Large intestine (tissue), 3 donors: ENCODE measurements at regions not wholly inside any gene's neighbourhood (a gene's known extent, or its start where the extent isn't known, plus 50 kb on each side); places are given as distances from the start of the nearest gene placed in this dataset.

Source experiments
- DNase-seq, 2 donors: peaks; one replicate each; pipeline versions ENCODE4 v3.0.0 to v3.0.0-alpha.2; 2013
- H3K27ac ChIP-seq: one replicate; pipeline ENCODE4 v1.5.1; 2013; ENCODE audit warnings: low read length
- H3K27me3 ChIP-seq: 2 replicates; pipeline ENCODE4 v1.6.1; 2013; ENCODE audit warnings: low read length; ENCODE audit not compliant: control insufficient read depth, insufficient read depth
- H3K36me3 ChIP-seq: 2 replicates; pipeline ENCODE4 v1.6.1; 2013; ENCODE audit warnings: low read length; ENCODE audit not compliant: control insufficient read depth, insufficient read depth
- H3K4me1 ChIP-seq: one replicate; pipeline ENCODE4 v1.6.1; 2013; ENCODE audit warnings: low read length; ENCODE audit not compliant: control insufficient read depth, insufficient read depth
- H3K4me3 ChIP-seq: one replicate; pipeline ENCODE4 v1.5.1; 2013; ENCODE audit warnings: low read length
- H3K9me3 ChIP-seq: one replicate; pipeline ENCODE4 v1.6.1; 2013; ENCODE audit warnings: mild to moderate bottlenecking, low read depth, low read length, moderate library complexity; ENCODE audit not compliant: control insufficient read depth
- WGBS: methylation state at CpG from one replicate; pipeline ENCODE4 v1.1.5; 2013; ENCODE audit warnings: low lambda C conversion rate; ENCODE audit not compliant: insufficient coverage; 5-methylcytosine and 5-hydroxymethylcytosine counted together

DNA sequence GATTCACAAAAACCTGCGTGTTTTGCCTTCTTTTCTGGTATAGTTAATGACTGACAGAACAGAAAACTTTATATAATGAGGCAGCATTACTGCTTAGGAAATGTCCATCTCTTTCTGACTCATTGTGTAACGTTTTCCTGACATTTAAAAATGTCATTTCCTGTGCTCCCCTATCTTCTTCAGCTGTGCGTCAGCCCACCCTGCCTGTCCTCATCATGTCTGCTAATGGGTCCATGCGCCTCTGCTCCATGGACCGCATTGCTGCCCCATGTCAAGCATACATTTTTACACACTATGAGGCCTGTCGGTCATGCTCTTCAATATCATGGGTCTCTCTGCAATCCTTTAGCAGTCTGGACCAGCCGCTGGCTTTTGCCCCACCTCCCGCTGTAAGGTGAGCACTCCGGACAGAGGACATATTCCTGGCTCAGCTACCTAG is 234.3 kb downstream of the CDCA7 start:
- no peak overlapping the region for H3K27ac ChIP-seq
- H3K9me3 ChIP-seq: peaks cover 8% of the 10 kb centered on the region
- H3K36me3 ChIP-seq: no peaks in the 10 kb centered on the region
- no peaks in the 10 kb centered on the region for H3K27me3 ChIP-seq
- DNase-seq: no peak
- WGBS: 71% methylated on average over 1 of the region's 9 CpGs
- H3K4me1 ChIP-seq: no peaks in the 10 kb centered on the region
- no peak overlapping the region for H3K4me3 ChIP-seq

DNA sequence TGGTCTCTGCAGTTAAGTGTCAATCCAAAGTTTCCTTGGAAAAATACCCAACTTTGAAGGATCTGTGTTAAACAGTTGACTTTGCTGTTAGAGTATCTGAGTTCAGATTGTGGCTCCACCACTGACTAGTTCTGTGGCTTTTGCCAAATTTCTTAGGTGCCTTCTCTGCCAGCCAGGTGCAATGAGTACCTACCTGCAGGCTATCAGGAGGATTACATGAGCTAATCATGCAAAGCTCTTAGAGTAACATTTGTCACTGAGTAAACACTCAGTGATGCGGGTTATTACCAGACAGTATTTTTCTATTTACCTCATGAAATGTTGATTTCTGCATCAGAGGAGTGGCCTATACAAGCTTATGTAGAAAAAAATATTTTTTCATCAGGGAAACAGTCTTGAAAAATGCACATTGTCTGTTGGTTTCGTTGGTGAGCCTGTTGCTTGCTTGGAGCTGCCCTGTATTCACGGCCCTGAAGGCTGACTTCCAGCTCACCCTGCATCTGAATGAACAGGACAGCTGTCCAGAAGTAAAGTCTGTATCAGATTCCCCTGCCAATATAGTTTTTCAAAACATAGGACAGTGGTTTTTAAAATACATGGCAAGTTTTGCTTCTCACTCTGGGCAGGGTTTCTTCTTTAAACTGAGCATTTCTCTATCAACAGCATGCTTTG is 235.1 kb downstream of the CDCA7 start:
- no CpG with 5 or more reads among the region's 3 CpGs for WGBS
- Histone ChIP-seq H3K4me1 (no peaks in the 10 kb centered on the region), H3K27ac (no peak overlapping the region), H3K4me3 (no peak overlapping the region), H3K9me3 (peaks cover 8% of the 10 kb centered on the region), H3K27me3 (no peaks in the 10 kb centered on the region), H3K36me3 (no peaks in the 10 kb centered on the region)
- DNase-seq: no peak

DNA sequence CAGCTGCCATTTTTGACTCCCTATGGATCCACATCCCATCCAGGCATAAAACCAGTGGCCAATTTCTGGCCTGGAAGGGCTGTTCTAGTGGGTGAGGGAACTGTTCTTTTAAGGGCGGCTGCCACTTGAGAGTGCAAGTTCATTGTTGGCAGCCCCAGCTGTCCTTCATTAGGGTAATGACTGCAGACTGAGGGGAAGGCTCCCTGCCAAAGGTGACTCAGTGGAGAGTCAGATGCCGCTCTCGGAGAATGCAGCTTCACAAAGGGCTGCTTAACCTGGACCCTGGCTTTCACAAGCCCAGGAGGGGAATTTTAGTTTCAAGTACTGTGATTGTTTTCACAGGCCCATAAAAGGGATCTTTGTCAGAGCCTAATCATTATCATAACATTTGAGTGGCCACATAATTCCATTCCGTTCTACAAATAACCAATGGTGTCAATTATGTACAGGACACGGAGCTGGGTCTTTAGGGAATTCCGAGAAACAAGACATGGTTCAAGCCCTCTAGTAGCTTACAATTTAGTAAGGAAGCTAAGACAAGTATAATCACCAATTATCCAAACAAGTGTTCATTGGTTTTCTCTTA is 235.7 kb downstream of the CDCA7 start:
- WGBS: no CpG with 5 or more reads among the region's 6 CpGs
- no peak overlapping the region for H3K27ac ChIP-seq
- H3K4me3 ChIP-seq: no peak overlapping the region
- peaks cover 8% of the 10 kb centered on the region for H3K9me3 ChIP-seq
- H3K27me3 ChIP-seq: no peaks in the 10 kb centered on the region
- no peak for DNase-seq
- no peaks in the 10 kb centered on the region for H3K36me3 ChIP-seq
- H3K4me1 ChIP-seq: no peaks in the 10 kb centered on the region

DNA sequence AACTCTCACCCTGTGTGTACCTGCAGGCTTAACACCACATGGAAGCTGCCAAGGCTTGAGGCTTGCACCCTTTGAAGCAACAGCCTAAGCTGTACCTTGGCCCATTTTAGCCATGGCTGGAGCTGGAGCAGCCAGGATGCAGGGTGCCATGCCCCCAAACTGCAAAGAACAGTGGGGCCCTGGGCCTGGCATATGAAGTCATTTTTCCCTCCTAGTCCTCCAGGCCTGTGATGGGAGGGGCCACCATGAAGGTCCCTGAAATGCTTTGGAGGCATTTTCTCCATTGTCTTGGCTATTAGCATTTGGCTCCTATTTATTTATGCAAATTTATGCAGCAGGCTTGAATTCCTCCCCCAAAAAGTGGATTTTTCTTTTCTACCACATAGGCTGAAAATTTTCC is 238.4 kb downstream of the CDCA7 start:
- H3K27me3 ChIP-seq: peaks cover 2% of the 10 kb centered on the region

DNA sequence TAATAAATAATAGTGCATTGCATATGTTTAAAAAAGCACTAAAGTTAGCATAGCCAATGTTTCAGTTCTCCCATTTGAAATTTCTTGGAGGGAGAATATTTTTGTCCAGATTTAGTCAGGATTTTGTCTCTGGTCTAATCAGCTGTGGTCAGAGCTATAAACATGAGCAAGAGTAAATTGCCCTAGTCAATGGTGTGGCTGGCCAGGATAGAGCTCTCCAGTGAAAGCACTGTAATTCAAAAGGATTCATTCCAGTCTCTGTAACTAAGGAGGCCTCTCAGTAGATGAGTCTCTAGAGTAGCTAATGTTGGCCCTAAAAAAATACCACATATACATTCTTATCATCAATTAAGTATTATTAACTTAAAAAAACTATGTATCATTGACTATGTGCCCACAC is 241.6 kb downstream of the CDCA7 start:
- Histone ChIP-seq H3K27me3 (peaks cover 2% of the 10 kb centered on the region), H3K4me3 (no peak overlapping the region), H3K9me3 (peaks cover 8% of the 10 kb centered on the region), H3K4me1 (no peaks in the 10 kb centered on the region), H3K27ac (no peak overlapping the region), H3K36me3 (no peaks in the 10 kb centered on the region)
- no peak for DNase-seq

More for the DNA sequence above, 238.4 kb downstream of the CDCA7 start:
- no peaks in the 10 kb centered on the region for H3K4me1 ChIP-seq
- no peaks in the 10 kb centered on the region for H3K36me3 ChIP-seq
- no peak overlapping the region for H3K4me3 ChIP-seq
- peaks cover 8% of the 10 kb centered on the region for H3K9me3 ChIP-seq
- no peak overlapping the region for H3K27ac ChIP-seq
- no peak for DNase-seq

DNA sequence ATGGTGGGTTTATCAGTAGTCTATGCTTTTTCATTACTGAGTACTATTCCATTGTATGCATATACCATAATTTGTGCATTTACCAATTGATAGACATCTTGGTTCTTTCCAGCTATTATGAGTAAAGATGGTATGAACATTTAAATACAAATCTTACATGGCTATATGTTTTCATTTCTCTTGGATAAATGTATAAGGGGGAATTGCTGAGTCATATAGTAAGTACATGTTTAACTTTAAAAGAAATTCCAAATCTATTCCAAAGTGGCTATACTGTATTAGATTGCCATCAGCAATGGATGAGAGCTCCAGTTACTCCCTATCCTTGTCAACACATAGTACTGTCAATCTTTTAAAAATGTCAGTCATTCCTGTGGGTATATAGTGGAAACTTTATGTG is 243.9 kb downstream of the CDCA7 start:
- H3K36me3 ChIP-seq: no peaks in the 10 kb centered on the region
- H3K9me3 ChIP-seq: no peaks in the 10 kb centered on the region
- H3K4me3 ChIP-seq: no peak overlapping the region
- no peaks in the 10 kb centered on the region for H3K4me1 ChIP-seq
- peaks cover 2% of the 10 kb centered on the region for H3K27me3 ChIP-seq
- DNase-seq: no peak
- H3K27ac ChIP-seq: no peak overlapping the region

DNA sequence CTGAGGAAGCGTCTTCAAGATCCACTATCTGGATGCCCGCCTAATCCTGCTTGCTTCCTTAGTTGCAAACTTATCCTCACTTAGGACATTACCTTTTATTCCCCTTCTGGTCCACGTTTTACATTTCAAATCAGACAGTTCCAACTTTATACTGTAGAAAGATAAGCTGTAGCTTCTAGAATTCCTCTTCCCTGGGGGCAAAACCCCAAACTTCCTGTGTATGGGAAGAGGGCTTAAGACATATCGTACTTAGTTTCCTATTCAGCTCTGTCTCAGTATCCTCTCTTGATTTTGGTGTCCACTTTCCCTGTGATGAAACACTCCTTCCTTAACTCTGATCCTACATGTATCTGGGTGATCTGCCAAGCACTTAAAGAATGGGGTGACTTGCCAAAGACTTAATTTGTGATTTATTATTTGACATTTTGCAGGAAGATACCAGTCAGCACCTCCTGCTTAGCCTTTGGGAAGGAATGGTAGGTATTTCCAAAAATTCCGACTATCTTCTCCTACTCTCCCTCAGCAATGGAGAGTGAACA is 245.2 kb downstream of the CDCA7 start:
- Histone ChIP-seq H3K9me3 (no peaks in the 10 kb centered on the region), H3K36me3 (no peaks in the 10 kb centered on the region), H3K27me3 (peaks cover 2% of the 10 kb centered on the region), H3K27ac (no peak overlapping the region), H3K4me1 (no peaks in the 10 kb centered on the region), H3K4me3 (no peak overlapping the region)
- no peak for DNase-seq
- 40% methylated on average over 1 of the region's 5 CpGs for WGBS

DNA sequence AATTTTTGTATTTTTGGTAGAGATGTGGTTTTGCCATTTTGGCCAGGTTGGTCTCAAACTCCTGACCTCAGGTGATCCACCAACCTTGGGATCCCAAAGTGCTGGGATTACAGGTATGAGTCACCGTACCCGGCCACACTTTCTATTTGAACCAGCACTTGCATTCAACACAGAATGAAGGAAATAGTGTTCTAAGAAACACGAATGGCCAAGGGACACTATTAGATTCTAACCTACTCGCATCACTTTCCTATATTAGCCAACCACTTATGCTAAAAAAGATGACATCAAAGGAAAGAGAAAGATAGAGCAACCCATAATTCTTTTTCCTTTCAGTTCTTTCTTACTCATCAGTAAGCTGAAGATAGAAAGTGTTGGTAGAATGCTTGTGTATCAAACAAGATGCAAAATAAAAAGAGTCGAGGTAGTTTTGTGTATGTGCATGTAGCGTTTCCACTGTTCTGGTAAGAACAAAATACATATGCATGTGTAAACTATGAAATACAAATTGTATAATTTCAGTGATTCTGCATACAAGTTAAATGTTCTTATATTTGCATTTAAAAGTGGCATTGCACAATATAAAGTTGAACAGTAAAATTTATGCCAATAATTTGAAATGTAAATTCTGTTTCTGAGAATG is 247.6 kb downstream of the CDCA7 start:
- H3K9me3 ChIP-seq: no peaks in the 10 kb centered on the region
- no peaks in the 10 kb centered on the region for H3K36me3 ChIP-seq
- H3K4me1 ChIP-seq: no peaks in the 10 kb centered on the region
- DNase-seq: no peak
- H3K27me3 ChIP-seq: no peaks in the 10 kb centered on the region
- no peak overlapping the region for H3K4me3 ChIP-seq
- no peak overlapping the region for H3K27ac ChIP-seq
- whole genome bisulfite sequencing: 100% methylated on average over 1 of the region's 6 CpGs

DNA sequence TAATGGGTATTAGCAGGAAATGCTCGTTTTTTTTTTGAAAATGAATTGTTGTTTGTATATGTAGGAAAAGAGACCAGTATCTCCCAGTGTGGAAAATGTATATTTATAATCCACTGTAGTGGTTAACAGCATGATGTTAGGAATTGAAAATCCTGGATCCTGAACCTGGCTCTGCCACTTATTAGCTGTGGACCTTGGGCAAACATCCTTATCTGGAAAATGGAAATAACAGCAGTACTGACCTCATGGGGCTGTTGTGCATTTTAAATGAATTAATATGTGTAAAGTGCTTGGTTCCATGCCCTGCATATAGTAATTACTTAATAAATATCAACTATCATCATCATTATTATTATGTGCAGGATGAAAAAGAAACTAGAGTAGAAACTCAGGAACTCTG is 251.3 kb downstream of the CDCA7 start:
- H3K9me3 ChIP-seq: no peaks in the 10 kb centered on the region
- WGBS: no CpG with 5 or more reads among the region's 1 CpG
- H3K4me3 ChIP-seq: no peak overlapping the region

DNA sequence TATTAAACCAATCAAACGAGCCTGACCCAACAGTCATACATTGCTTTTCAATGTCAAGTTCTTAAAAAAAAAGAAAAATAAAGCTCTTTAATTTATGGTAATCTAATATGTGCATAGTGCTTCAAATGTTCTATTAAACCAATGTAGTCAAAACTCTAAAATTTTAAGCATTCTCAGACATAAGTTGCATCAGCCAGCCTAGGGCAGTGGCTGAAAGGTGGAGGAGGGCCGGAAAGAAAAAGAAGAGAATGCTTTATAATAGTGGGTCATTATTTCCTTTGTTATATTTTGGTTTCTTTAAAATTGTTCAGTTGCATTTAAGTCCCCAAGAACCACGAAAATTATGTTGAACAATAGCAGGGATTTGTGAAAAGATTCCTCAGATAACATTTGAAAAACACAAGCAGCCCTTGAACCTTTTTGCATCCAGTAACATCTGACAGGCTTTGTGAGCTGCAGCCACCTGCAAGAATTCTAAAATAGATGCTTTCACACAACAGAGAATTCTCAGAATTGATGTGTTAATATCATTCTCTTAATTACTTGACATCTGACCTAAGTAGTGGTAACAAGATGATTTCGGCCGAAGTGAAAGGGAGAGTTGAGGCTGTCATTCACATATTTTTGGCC is 252.1 kb downstream of the CDCA7 start:
- Histone ChIP-seq H3K27ac (no peak overlapping the region), H3K4me1 (no peaks in the 10 kb centered on the region), H3K36me3 (no peaks in the 10 kb centered on the region), H3K4me3 (no peak overlapping the region), H3K27me3 (no peaks in the 10 kb centered on the region), H3K9me3 (no peaks in the 10 kb centered on the region)
- DNase-seq: no peak
- WGBS: 100% methylated on average over 2 of the region's 5 CpGs

More for the DNA sequence above, 251.3 kb downstream of the CDCA7 start:
- Histone ChIP-seq H3K27ac (no peak overlapping the region), H3K36me3 (no peaks in the 10 kb centered on the region), H3K4me1 (no peaks in the 10 kb centered on the region), H3K27me3 (no peaks in the 10 kb centered on the region)
- DNase-seq: no peak
